GM19238 (cell line): ENCODE measurements at regions not wholly inside any gene's neighbourhood (a gene's known extent, or its start where the extent isn't known, plus 50 kb on each side); places are given as distances from the start of the nearest gene placed in this dataset.
"Not testable (repeated sequence)": the region's sequence is repeated elsewhere in the genome, so short reads cannot be mapped to it uniquely, and the experiment has no call there.

Source experiments
- DNase-seq: peaks from one replicate; pipeline ENCODE4 v3.0.0; 2011; ENCODE audit warnings: low spot score; ENCODE audit not compliant: insufficient read length

- DNase-seq: not testable (repeated sequence)
Measured at GRCh38 chr20:5453316-5453715, 136.6 kb upstream of the PROKR2 start.

- not testable (repeated sequence) for DNase-seq
Measured at GRCh38 chr20:5452691-5453090, 135.9 kb upstream of the PROKR2 start.

- DNase-seq: not testable (repeated sequence)
Measured at GRCh38 chr20:5452286-5452685, 135.5 kb upstream of the PROKR2 start.

- DNase-seq: no peak
Measured at GRCh38 chr20:5451643-5452210, 135.0 kb upstream of the PROKR2 start.

- peak; percentile 52 for DNase-seq
Measured at GRCh38 chr20:5448449-5449118, 131.8 kb upstream of the PROKR2 start.

- DNase-seq: no peak
Measured at GRCh38 chr20:5447188-5447587, 130.4 kb upstream of the PROKR2 start.

GRCh38 chr20:5445611-5446010, 128.9 kb upstream of the PROKR2 start:
- DNase-seq: no peak

GRCh38 chr20:5442101-5442500, 125.3 kb upstream of the PROKR2 start:
- DNase-seq: no peak

GRCh38 chr20:5434116-5434515, 117.4 kb upstream of the PROKR2 start:
- DNase-seq: no peak

- no peak for DNase-seq
Measured at GRCh38 chr20:5433352-5433751, 116.6 kb upstream of the PROKR2 start.

- DNase-seq: no peak
Measured at GRCh38 chr20:5432030-5432429, 115.3 kb upstream of the PROKR2 start.

GRCh38 chr20:5430670-5431069, 113.9 kb upstream of the PROKR2 start:
- no peak for DNase-seq

GRCh38 chr20:5426026-5426425, 109.3 kb upstream of the PROKR2 start:
- DNase-seq: no peak

- no peak for DNase-seq
Measured at GRCh38 chr20:5416086-5416485, 99.3 kb upstream of the PROKR2 start.

GRCh38 chr20:5413394-5413793, 96.6 kb upstream of the PROKR2 start:
- DNase-seq: no peak

GRCh38 chr20:5410470-5410869, 93.7 kb upstream of the PROKR2 start:
- no peak for DNase-seq

GRCh38 chr20:5402903-5403531, 86.3 kb upstream of the PROKR2 start:
- peak; percentile 16 for DNase-seq

- DNase-seq: no peak
Measured at GRCh38 chr20:5401277-5401875, 84.6 kb upstream of the PROKR2 start.

- no peak for DNase-seq
Measured at GRCh38 chr20:5400164-5400762, 83.5 kb upstream of the PROKR2 start.

- DNase-seq: no peak
Measured at GRCh38 chr20:5397393-5397792, 80.6 kb upstream of the PROKR2 start.

- DNase-seq: no peak
Measured at GRCh38 chr20:5395932-5396727, 79.4 kb upstream of the PROKR2 start.
